Lower leg skin (tissue), 4 donors: ENCODE measurements at regions not wholly inside any gene's neighbourhood (a gene's known extent, or its start where the extent isn't known, plus 50 kb on each side); places are given as distances from the start of the nearest gene placed in this dataset.

Experiments
- DNase-seq, 2 donors: peaks; one replicate each; pipeline ENCODE4 v3.0.0-alpha.2; 2019; ENCODE audit warnings: low spot score in 2 of 2
- H3K4me3 ChIP-seq: fragments of 200-600 bp; sonication (generic); 2 replicates; pipeline ENCODE4 v1.5.1; 2017; ENCODE audit warnings: mild to moderate bottlenecking, low read depth; ENCODE audit not compliant: poor library complexity, severe bottlenecking
- POLR2A ChIP-seq, 2 donors: fragments of 450-650 bp; IDR thresholded peaks; one replicate each; pipeline ENCODE4 v1.6.1; 2016 to 2017; ENCODE audit warnings: antibody characterized with exemption in 2 of 2, mild to moderate bottlenecking in 1 of 2, moderate library complexity in 1 of 2
- WGBS, 2 donors: methylation state at CpG; one replicate each; pipeline ENCODE4 v1.1.5; 2018; 5-methylcytosine and 5-hydroxymethylcytosine counted together
- intact Hi-C: fragments of 100-400 bp; cut with DNase I; formaldehyde crosslinking; loops from one replicate; pipeline ENCODE4 v1.15.0; 2023; ENCODE audit warnings: low total_unique reads
- TF ChIP-seq, protein P1 (sequence below), 3 donors: fragments of 450-650 bp; IDR thresholded peaks; one replicate each; pipeline ENCODE4 v1.5.1; 2016; ENCODE audit warnings: antibody characterized with exemption in 3 of 3, mild to moderate bottlenecking in 3 of 3, moderate library complexity in 2 of 3

DNA sequence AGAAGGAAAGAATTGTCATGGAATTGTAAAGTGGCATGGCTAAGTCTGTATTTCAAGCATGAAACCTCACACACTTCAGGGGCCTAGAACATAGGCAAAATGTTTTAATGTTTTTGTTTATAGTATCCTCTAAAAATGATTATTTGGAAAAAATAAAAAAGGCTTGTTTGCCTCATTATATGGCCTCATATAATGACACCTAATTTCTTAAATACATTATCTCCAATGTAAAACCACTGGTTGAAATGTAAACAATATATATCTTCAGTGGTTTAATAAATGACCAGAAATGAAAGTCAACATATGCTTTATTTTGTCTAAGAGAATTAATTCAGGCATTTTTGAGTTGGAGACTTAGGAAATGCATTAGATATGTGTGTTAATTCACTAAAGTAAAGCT is 1736.6 kb downstream of the EFNA5 start:
- TF ChIP-seq, protein P1, sequence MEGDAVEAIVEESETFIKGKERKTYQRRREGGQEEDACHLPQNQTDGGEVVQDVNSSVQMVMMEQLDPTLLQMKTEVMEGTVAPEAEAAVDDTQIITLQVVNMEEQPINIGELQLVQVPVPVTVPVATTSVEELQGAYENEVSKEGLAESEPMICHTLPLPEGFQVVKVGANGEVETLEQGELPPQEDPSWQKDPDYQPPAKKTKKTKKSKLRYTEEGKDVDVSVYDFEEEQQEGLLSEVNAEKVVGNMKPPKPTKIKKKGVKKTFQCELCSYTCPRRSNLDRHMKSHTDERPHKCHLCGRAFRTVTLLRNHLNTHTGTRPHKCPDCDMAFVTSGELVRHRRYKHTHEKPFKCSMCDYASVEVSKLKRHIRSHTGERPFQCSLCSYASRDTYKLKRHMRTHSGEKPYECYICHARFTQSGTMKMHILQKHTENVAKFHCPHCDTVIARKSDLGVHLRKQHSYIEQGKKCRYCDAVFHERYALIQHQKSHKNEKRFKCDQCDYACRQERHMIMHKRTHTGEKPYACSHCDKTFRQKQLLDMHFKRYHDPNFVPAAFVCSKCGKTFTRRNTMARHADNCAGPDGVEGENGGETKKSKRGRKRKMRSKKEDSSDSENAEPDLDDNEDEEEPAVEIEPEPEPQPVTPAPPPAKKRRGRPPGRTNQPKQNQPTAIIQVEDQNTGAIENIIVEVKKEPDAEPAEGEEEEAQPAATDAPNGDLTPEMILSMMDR (IDR thresholded peaks at IDR 0.05), result no peak
- no peak for TF ChIP-seq POLR2A (IDR thresholded peaks at IDR 0.05)
- no peak for DNase-seq
- intact Hi-C loops, result no loop called here
- no peak overlapping the region for H3K4me3 ChIP-seq

DNA sequence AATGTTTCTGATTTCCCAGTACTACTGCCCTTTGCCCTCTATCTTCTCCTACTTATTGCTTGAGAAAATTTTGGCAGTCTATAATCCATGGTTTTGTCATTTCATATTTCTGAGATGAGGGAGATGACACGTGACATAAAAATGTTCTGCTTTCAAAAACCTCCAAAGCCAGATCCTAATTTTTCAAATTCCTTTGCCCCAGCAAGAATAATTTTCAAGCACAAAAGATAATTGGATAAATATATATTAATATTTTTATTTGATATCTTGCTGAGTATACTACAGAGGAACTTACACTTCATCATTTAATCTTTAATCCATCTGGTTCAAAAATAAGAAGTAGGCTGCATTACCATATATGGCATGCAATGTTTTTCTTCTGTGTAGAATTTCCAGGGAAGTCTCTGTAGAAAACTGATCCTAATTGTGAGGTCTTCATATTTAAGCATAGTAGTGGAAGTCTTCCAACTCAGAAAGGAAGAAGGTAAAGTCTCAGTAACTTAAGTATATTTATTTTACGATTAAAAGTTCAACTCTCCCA is 1738.8 kb downstream of the EFNA5 start:
- DNase-seq, result no peak
- H3K4me3 ChIP-seq, result no peak overlapping the region
- intact Hi-C loops, result no loop called here
- 55 to 65% methylated on average over 2 of the region's 2 CpGs for WGBS, 2 donors
- TF ChIP-seq POLR2A (IDR thresholded peaks at IDR 0.05), result no peak
- TF ChIP-seq, protein P1 (IDR thresholded peaks at IDR 0.05), result no peak

DNA sequence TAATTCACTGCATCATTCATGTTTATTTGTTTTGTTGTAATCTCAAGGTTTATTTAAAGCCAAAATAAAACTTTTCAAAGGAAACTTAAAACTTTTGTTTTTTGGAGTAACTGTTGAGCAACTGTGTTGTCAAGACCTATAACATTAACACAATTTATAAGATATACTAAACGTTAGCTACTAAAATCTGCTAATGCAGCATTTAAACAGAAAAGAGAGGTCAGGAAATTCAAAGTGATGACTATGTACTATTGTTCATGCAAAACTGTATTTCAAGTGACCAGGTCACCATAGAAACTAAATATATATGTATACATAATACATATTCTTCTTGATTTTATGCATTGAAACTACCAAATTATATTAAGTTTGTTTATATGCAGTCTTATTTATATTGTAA is 1740.9 kb downstream of the EFNA5 start:
- TF ChIP-seq, protein P1 (IDR thresholded peaks at IDR 0.05), result no peak
- no peak for TF ChIP-seq POLR2A (IDR thresholded peaks at IDR 0.05)
- 67 to 71% methylated on average over 1 of the region's 1 CpG for WGBS, 2 donors
- no peak overlapping the region for H3K4me3 ChIP-seq
- DNase-seq, result no peak
- intact Hi-C loops, result no loop called here

DNA sequence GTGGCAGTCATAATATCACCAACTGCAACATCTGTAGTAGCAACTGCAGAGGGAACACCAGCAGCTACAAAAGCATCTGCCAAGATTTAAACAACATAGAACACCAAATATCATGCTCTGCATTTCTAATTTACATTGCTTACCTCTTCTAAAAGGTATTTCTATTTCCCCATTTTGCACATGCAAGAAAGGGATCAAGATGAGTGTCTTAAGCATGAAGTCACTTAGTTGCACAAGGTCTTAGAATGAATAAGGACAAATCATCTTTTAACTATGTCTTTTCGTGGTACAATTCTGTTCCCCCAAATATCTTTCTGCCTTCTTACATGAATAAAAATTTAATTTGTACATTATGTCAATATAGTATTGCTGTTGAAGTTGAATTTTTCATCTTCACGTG is 1746.4 kb downstream of the EFNA5 start:
- intact Hi-C loops, result no loop called here
- TF ChIP-seq, protein P1 (IDR thresholded peaks at IDR 0.05), result no peak
- TF ChIP-seq POLR2A (IDR thresholded peaks at IDR 0.05), result no peak
- H3K4me3 ChIP-seq, result no peak overlapping the region
- no peak for DNase-seq
- 69 to 72% methylated on average over 2 of the region's 2 CpGs for WGBS, 2 donors

DNA sequence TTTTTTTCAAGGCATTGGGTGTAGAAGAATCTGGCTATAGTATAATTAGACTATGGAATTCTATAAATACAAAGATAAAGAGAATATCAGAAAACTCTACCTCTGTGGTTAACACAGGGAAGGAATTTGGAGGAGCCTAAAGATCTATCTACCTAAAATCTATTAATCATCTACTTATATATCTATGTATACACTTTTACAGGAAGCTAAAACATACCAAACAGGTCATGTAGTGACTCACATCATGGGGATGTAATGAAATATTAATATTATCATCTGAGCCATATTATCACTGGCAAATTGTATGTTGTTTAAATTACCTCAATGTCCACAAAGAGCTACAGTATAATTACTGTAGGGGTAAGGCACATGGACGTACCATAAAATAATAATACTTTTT is 1748.2 kb downstream of the EFNA5 start:
- H3K4me3 ChIP-seq, result no peak overlapping the region
- no peak for DNase-seq
- TF ChIP-seq, protein P1 (IDR thresholded peaks at IDR 0.05), result no peak
- TF ChIP-seq POLR2A (IDR thresholded peaks at IDR 0.05), result no peak
- intact Hi-C loops, result no loop called here
- WGBS, 2 donors, result 91 to 94% methylated on average over 1 of the region's 1 CpG

DNA sequence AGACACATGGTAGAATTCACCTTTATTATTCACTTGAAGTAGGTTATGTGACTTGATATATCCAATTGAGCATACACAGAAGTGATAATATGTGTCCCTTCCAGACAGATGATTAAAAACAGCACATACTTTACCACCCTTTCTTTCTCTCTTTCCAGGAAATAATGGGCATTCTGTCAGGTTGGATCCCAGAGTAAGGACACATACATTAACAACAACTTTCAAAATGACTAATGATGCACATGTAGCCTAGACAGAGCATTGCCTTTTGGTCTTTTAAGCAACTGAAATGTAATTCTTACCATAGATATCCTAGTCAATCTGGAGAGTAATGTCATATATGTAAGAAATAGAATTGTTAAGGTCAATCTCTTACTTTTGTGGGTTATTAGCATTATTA is 1748.7 kb downstream of the EFNA5 start:
- intact Hi-C loops, result no loop called here
- no peak for TF ChIP-seq POLR2A (IDR thresholded peaks at IDR 0.05)
- TF ChIP-seq, protein P1 (IDR thresholded peaks at IDR 0.05), result no peak
- H3K4me3 ChIP-seq, result no peak overlapping the region
- DNase-seq, result no peak
